Endodermal cell (in vitro differentiated cells): ENCODE measurements at regions not wholly inside any gene's neighbourhood (a gene's known extent, or its start where the extent isn't known, plus 50 kb on each side); places are given as distances from the start of the nearest gene placed in this dataset.
A peak's percentile ranks its signal among the peaks of the same experiment; 100 is the strongest.
"Not testable (repeated sequence)": the region's sequence is repeated elsewhere in the genome, so short reads cannot be mapped to it uniquely, and the experiment has no call there.

Experiments used
- DNase-seq: peaks from one replicate; pipeline ENCODE4 v3.0.0-alpha.2; 2017
- H3K27ac ChIP-seq: 2 replicates; pipeline ENCODE4 v1.5.1; 2013; ENCODE audit warnings: mild to moderate bottlenecking, low read depth, low read length, moderate library complexity
- H3K27me3 ChIP-seq: 2 replicates; pipeline ENCODE4 v1.6.1; 2013; ENCODE audit warnings: mild to moderate bottlenecking, low read length, moderate library complexity; ENCODE audit not compliant: insufficient read depth, control insufficient read depth, poor library complexity, severe bottlenecking
- H3K36me3 ChIP-seq: 2 replicates; pipeline ENCODE4 v1.7.0; 2013; ENCODE audit warnings: mild to moderate bottlenecking, low read length, moderate library complexity; ENCODE audit not compliant: control insufficient read depth, insufficient read depth
- H3K4me1 ChIP-seq: one replicate; pipeline ENCODE4 v1.7.0; 2013; ENCODE audit warnings: low read length; ENCODE audit not compliant: control insufficient read depth, insufficient read depth
- H3K4me3 ChIP-seq: 2 replicates; pipeline ENCODE4 v1.5.1; 2013; ENCODE audit warnings: mild to moderate bottlenecking, low read length, moderate library complexity
- H3K9ac ChIP-seq: 2 replicates; pipeline ENCODE4 v1.6.1; 2013; ENCODE audit warnings: mild to moderate bottlenecking, low read length, moderate library complexity; ENCODE audit not compliant: poor library complexity, severe bottlenecking; ENCODE audit errors: extremely low read depth
- H3K9me3 ChIP-seq: 2 replicates; pipeline ENCODE4 v1.6.1; 2013; ENCODE audit warnings: mild to moderate bottlenecking, low read length, moderate library complexity; ENCODE audit not compliant: control insufficient read depth
- H3K27ac Mint-ChIP-seq: 2 replicates; pipeline ENCODE4 v1.8.0; 2020; ENCODE audit warnings: mixed read lengths
- H3K27me3 Mint-ChIP-seq: 2 replicates; pipeline ENCODE4 v1.8.0; 2021; ENCODE audit warnings: mild to moderate bottlenecking, mixed read lengths; ENCODE audit not compliant: insufficient read depth
- H3K36me3 Mint-ChIP-seq: 2 replicates; pipeline ENCODE4 v1.8.0; 2020; ENCODE audit warnings: low read depth, mixed read lengths
- H3K4me1 Mint-ChIP-seq: 2 replicates; pipeline ENCODE4 v1.8.0; 2020; ENCODE audit warnings: mixed read lengths
- H3K4me3 Mint-ChIP-seq: 2 replicates; pipeline ENCODE4 v1.8.0; 2020; ENCODE audit warnings: mild to moderate bottlenecking, moderate library complexity, mixed read lengths
- H3K9me3 Mint-ChIP-seq: 2 replicates; pipeline ENCODE4 v1.8.0; 2020; ENCODE audit warnings: mild to moderate bottlenecking, mixed read lengths
- CTCF ChIP-seq: fragments of 200-600 bp; sonication (generic); conservative IDR thresholded peaks from 2 replicates; pipeline ENCODE4 v1.5.0; 2021; ENCODE audit warnings: antibody characterized with exemption, mild to moderate bottlenecking
- WGBS, 2 experiments: methylation state at CpG; one replicate each; pipeline versions ENCODE4 v1.1.5 to v1.1.7; 2013; ENCODE audit warnings: missing lambda C conversion rate in 2 of 2, mixed read lengths in 1 of 2; ENCODE audit not compliant: insufficient coverage in 1 of 2, insufficient read length in 1 of 2; 5-methylcytosine and 5-hydroxymethylcytosine counted together

GRCh38 chr6:96436398-96436797, 85.2 kb upstream of the UFL1 start:
- Histone ChIP-seq H3K4me1 (no peaks in the 10 kb centered on the region), H3K27ac (no peak overlapping the region), H3K27me3 (no peaks in the 10 kb centered on the region), H3K9ac (no peak overlapping the region), H3K36me3 (no peaks in the 10 kb centered on the region), H3K9me3 (no peaks in the 10 kb centered on the region), H3K4me3 (no peak overlapping the region)
- no peak for DNase-seq
- TF ChIP-seq CTCF, result no peak
- Mint-ChIP-seq H3K36me3 (no peaks in the 10 kb centered on the region), H3K4me3 (no peak overlapping the region), H3K27ac (no peak overlapping the region), H3K9me3 (peaks cover 7% of the 10 kb centered on the region), H3K4me1 (no peaks in the 10 kb centered on the region), H3K27me3 (no peaks in the 10 kb centered on the region)
- WGBS, 2 experiments, result 50 to 69% methylated on average over 2 to 4 of the region's 4 CpGs

GRCh38 chr6:96437228-96437627, 84.4 kb upstream of the UFL1 start:
- not testable (repeated sequence) for H3K4me3 Mint-ChIP-seq, H3K4me3 ChIP-seq, H3K9me3 Mint-ChIP-seq, H3K4me1 ChIP-seq, H3K27ac ChIP-seq, H3K9me3 ChIP-seq, H3K36me3 ChIP-seq, H3K4me1 Mint-ChIP-seq, DNase-seq, H3K27me3 ChIP-seq, H3K36me3 Mint-ChIP-seq, H3K27me3 Mint-ChIP-seq, H3K27ac Mint-ChIP-seq, H3K9ac ChIP-seq
- peak; percentile 21 for TF ChIP-seq CTCF
- 90 to 93% methylated on average over 4 to 6 of the region's 6 CpGs for WGBS, 2 experiments

GRCh38 chr6:96450082-96450769, 71.4 kb upstream of the UFL1 start:
- Histone ChIP-seq H3K4me1 (no peaks in the 10 kb centered on the region), H3K4me3 (no peak overlapping the region), H3K27ac (peak overlapping the region; percentile 40), H3K36me3 (no peaks in the 10 kb centered on the region), H3K27me3 (no peaks in the 10 kb centered on the region), H3K9me3 (peaks cover 7% of the 10 kb centered on the region), H3K9ac (no peak overlapping the region)
- peaks cover 7% of the 10 kb centered on the region for H3K9me3 Mint-ChIP-seq
- no peak overlapping the region for H3K27ac Mint-ChIP-seq
- WGBS, 2 experiments, result 84 to 91% methylated on average over 2 to 5 of the region's 5 CpGs
- no peak overlapping the region for H3K4me3 Mint-ChIP-seq
- no peak for DNase-seq
- no peaks in the 10 kb centered on the region for H3K36me3 Mint-ChIP-seq
- TF ChIP-seq CTCF, result no peak
- no peaks in the 10 kb centered on the region for H3K27me3 Mint-ChIP-seq
- H3K4me1 Mint-ChIP-seq, result peaks cover 1% of the 10 kb centered on the region
